Calu3 (cell line): ENCODE measurements at regions not wholly inside any gene's neighbourhood (a gene's known extent, or its start where the extent isn't known, plus 50 kb on each side); places are given as distances from the start of the nearest gene placed in this dataset.

Source experiments
- BruUV-seq: library from RNA; stranded (reverse); fragments of 400-500 nt; replicated peaks from 2 replicates; lab custom pipeline; 2021; lab: Mats Ljungman, UMichigan
- CTCF ChIA-PET: fragments of 300-600 bp; sonication (Branson Sonifier 250); formaldehyde crosslinking; loops from one replicate; lab custom pipeline; 2022; ENCODE audit warnings: antibody characterized with exemption; lab: Charles Lee
- DNase-seq: peaks from one replicate; pipeline ENCODE4 v3.0.0; 2022
- H3K27ac Mint-ChIP-seq: one replicate; pipeline ENCODE4 v1.8.0; 2022; ENCODE audit warnings: mixed read lengths; ENCODE audit not compliant: unreplicated experiment
- H3K27me3 Mint-ChIP-seq: one replicate; pipeline ENCODE4 v1.8.0; 2022; ENCODE audit warnings: mixed read lengths; ENCODE audit not compliant: unreplicated experiment
- H3K36me3 Mint-ChIP-seq: one replicate; pipeline ENCODE4 v1.8.0; 2022; ENCODE audit warnings: mild to moderate bottlenecking, moderate library complexity, mixed read lengths; ENCODE audit not compliant: insufficient read depth, unreplicated experiment
- H3K4me1 Mint-ChIP-seq: one replicate; pipeline ENCODE4 v1.8.0; 2022; ENCODE audit warnings: mild to moderate bottlenecking, low read depth, mixed read lengths; ENCODE audit not compliant: unreplicated experiment
- H3K4me3 Mint-ChIP-seq: one replicate; pipeline ENCODE4 v1.8.0; 2022; ENCODE audit warnings: mild to moderate bottlenecking, low read depth, moderate library complexity, mixed read lengths; ENCODE audit not compliant: unreplicated experiment
- H3K9me3 Mint-ChIP-seq: one replicate; pipeline ENCODE4 v1.8.0; 2022; ENCODE audit warnings: low read depth, mixed read lengths; ENCODE audit not compliant: unreplicated experiment
- intact Hi-C: fragments of 100-400 bp; cut with micrococcal nuclease; formaldehyde crosslinking; loops from one replicate; pipeline ENCODE4 v1.10.0; 2022; ENCODE audit not compliant: unreplicated experiment
- TF ChIP-seq, protein P1 (sequence below): fragments of 200-600 bp; IDR thresholded peaks from one replicate; pipeline ENCODE4 v1.8.0; 2022; ENCODE audit warnings: antibody characterized with exemption; ENCODE audit not compliant: unreplicated experiment

DNA sequence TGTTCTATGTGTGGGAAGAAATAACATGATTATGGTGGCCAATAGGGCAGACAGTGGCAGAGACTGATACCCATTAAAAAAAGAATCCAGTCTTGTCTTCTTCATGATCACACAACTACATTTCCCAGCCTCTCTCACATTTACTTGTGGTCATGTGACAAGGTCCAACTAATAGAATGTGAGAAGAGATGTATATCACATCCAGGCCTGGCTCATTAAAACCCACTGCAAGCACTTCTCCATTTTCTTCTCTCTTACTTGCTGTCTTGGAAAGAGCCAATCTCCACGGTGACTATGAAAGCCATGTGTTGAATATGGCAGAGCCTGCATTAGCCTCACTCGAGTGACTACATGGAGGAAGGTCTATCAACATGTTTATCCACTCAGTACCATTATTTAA, 306.2 kb upstream of the ZEB2 start:
- Mint-ChIP-seq H3K36me3 (no peaks in the 10 kb centered on the region), H3K4me1 (no peaks in the 10 kb centered on the region), H3K4me3 (no peak overlapping the region), H3K9me3 (peaks cover 4% of the 10 kb centered on the region), H3K27ac (no peak overlapping the region), H3K27me3 (no peaks in the 10 kb centered on the region)
- no TSS peak for BruUV-seq
- DNase-seq = no peak
- intact Hi-C loops = no loop called here
- TF ChIP-seq, protein P1, sequence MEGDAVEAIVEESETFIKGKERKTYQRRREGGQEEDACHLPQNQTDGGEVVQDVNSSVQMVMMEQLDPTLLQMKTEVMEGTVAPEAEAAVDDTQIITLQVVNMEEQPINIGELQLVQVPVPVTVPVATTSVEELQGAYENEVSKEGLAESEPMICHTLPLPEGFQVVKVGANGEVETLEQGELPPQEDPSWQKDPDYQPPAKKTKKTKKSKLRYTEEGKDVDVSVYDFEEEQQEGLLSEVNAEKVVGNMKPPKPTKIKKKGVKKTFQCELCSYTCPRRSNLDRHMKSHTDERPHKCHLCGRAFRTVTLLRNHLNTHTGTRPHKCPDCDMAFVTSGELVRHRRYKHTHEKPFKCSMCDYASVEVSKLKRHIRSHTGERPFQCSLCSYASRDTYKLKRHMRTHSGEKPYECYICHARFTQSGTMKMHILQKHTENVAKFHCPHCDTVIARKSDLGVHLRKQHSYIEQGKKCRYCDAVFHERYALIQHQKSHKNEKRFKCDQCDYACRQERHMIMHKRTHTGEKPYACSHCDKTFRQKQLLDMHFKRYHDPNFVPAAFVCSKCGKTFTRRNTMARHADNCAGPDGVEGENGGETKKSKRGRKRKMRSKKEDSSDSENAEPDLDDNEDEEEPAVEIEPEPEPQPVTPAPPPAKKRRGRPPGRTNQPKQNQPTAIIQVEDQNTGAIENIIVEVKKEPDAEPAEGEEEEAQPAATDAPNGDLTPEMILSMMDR = no peak
- CTCF ChIA-PET = no interaction called here

DNA sequence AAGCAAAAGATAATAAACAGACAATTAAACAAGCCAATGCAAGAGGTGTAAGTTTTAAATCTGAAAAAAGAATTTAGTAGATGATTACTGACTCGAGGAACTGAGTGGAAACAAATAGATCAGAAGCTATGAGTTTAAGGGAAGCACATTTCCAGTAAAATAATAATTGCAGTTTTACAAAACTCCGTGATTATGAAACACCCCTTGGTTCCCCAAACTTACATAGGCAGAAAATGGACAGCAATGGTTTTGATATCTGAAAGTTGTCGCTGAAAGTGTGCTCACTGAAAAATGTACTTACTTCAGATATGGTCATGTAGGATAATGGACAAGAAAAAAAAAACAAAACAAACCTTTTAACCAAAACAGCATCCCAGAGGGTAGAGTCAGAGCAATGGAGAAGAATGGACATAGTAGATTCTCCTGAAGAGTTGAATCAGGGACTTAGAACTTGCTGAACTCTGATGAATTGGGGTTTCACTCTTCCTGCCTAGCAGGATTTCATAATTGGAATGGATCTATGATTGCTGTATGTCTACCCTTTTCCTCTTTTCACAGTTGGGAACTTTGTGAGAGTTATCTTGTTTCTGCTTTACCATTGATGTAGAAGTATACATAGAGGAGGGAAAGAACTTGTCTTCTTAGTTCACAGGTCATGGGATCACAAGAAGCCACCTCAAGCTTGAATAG, 305.6 kb upstream of the ZEB2 start:
- no peaks in the 10 kb centered on the region for H3K27me3 Mint-ChIP-seq
- H3K27ac Mint-ChIP-seq = no peak overlapping the region
- TF ChIP-seq, protein P1 = no peak
- intact Hi-C loops = no loop called here
- no TSS peak for BruUV-seq
- no peak overlapping the region for H3K4me3 Mint-ChIP-seq
- DNase-seq = no peak
- CTCF ChIA-PET = no interaction called here
- H3K9me3 Mint-ChIP-seq = peaks cover 4% of the 10 kb centered on the region
- no peaks in the 10 kb centered on the region for H3K4me1 Mint-ChIP-seq
- no peaks in the 10 kb centered on the region for H3K36me3 Mint-ChIP-seq

DNA sequence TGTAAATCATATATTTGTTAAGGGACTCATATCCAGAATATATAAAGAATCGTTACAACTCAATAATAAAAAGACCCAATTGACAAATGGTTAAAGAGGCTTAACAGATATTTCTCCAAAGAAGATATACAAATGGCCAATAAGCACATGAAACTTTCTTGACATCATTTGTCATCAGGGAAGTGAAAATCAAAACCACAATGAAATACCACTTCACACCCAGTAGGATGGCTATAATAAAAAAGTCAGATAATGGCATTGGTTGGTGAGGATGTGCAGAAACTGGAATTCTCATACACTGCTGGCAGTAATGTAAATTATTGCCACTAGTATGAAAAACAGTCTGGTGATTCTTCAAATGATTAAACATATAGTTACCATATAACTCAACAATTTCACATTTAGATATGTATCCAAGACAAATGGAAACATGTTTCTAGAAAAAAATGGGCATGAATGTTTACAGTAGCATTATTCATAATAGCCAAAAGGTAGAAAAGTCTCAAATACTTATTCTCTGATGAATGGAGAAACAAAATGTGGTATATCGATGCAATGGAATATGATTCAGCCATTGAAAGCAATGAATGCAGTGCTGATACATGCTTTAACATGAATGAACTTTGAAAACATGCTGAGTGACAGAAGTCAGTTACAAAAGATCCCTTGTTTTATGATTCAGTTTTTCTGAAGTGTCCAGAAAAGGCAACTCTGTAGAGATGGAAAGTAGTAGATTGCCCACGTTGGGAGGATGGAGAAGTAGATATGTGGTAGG, 304.6 kb upstream of the ZEB2 start:
- Mint-ChIP-seq H3K27me3 (no peaks in the 10 kb centered on the region), H3K4me3 (no peak overlapping the region), H3K4me1 (no peaks in the 10 kb centered on the region), H3K36me3 (no peaks in the 10 kb centered on the region), H3K9me3 (peaks cover 4% of the 10 kb centered on the region), H3K27ac (no peak overlapping the region)
- DNase-seq = no peak
- intact Hi-C loops = no loop called here
- TF ChIP-seq, protein P1 = no peak
- no TSS peak for BruUV-seq
- CTCF ChIA-PET = no interaction called here

DNA sequence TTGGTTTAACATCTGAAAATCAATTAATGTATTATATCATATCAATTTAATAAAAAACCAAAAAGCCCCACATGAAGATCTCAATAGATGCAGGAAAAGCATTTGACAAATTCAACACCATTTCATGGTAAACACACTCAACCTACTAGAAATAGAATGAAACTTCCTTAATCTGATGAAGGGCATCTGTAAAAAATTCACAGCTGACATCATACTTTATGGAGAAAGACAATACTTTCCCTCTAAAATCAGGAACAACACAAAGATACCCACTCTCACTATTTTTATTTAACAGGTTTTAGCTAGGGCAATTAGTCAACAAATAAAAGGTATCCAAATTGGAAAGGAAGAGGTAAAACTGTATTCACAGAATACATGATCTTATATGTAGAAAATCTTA, 303.0 kb upstream of the ZEB2 start:
- intact Hi-C loops = no loop called here
- no peaks in the 10 kb centered on the region for H3K36me3 Mint-ChIP-seq
- peaks cover 4% of the 10 kb centered on the region for H3K9me3 Mint-ChIP-seq
- no TSS peak for BruUV-seq
- no peaks in the 10 kb centered on the region for H3K27me3 Mint-ChIP-seq
- H3K27ac Mint-ChIP-seq = no peak overlapping the region
- H3K4me3 Mint-ChIP-seq = no peak overlapping the region
- no peak for DNase-seq
- no peaks in the 10 kb centered on the region for H3K4me1 Mint-ChIP-seq
- TF ChIP-seq, protein P1 = no peak
- CTCF ChIA-PET = no interaction called here
